Astrocyte (in vitro differentiated cells and primary cell): ENCODE measurements at regions not wholly inside any gene's neighbourhood (a gene's known extent, or its start where the extent isn't known, plus 50 kb on each side); places are given as distances from the start of the nearest gene placed in this dataset.

Experiments
- CTCF ChIP-seq: IDR thresholded peaks from 2 replicates; pipeline ENCODE4 v1.5.1; 2011; ENCODE audit warnings: low read depth, mild to moderate bottlenecking, inconsistent platforms, low read length, moderate library complexity; ENCODE audit not compliant: insufficient read depth
- EZH2 ChIP-seq: IDR thresholded peaks from 2 replicates; pipeline ENCODE4 v1.6.1; 2012; ENCODE audit warnings: mild to moderate bottlenecking, low read length, inconsistent platforms; ENCODE audit not compliant: insufficient read depth

- TF ChIP-seq CTCF, result no peak
- TF ChIP-seq EZH2, result no peak
These were observed 791.6 kb downstream of the TRIML1 start for GRCh38 chr4:188930822-188931221.
